Adrenal gland (tissue), 9 donors: ENCODE measurements at regions not wholly inside any gene's neighbourhood (a gene's known extent, or its start where the extent isn't known, plus 50 kb on each side); places are given as distances from the start of the nearest gene placed in this dataset.

Source experiments
- DNase-seq, 7 donors: peaks; one replicate each; pipeline ENCODE4 v3.0.0-alpha.2; 2019 to 2020
- H3K27ac ChIP-seq, 5 donors: fragments of 200-600 bp; sonication (generic) in 4 of 5; 1 replicate in 3 of 5; 2 replicates in 2 of 5; pipeline versions ENCODE4 v1.5.1 to v1.8.0; 2016 to 2020; ENCODE audit warnings: mild to moderate bottlenecking in 1 of 5
- H3K27me3 ChIP-seq: fragments of 200-600 bp; 2 replicates; pipeline ENCODE4 v1.8.0; 2021
- H3K36me3 ChIP-seq, 2 donors: fragments of 200-600 bp; replicated peaks in 1 of 2; 1 replicate in 1 of 2; 2 replicates in 1 of 2; pipeline versions ENCODE4 v1.5.1 to v1.8.0; 2018 to 2022
- H3K4me1 ChIP-seq, 2 donors: fragments of 200-600 bp; replicated peaks in 1 of 2; 1 replicate in 1 of 2; 2 replicates in 1 of 2; pipeline versions ENCODE4 v1.5.1 to v1.8.0; 2018 to 2021
- H3K4me3 ChIP-seq, 4 donors: fragments of 200-600 bp; sonication (generic) in 3 of 4; one replicate each; pipeline ENCODE4 v1.5.1; 2016 to 2018
- H3K9me3 ChIP-seq, 3 donors: fragments of 200-600 bp; sonication (generic) in 1 of 3; replicated peaks in 1 of 3; 1 replicate in 2 of 3; 2 replicates in 1 of 3; pipeline versions ENCODE4 v1.5.1 to v1.8.0; 2016 to 2021
- CTCF ChIP-seq, 6 experiments: fragments of 450-650 bp in 4 of 6; fragments of 200-600 bp in 2 of 6; sonication (generic) in 1 of 6; IDR thresholded peaks; 1 replicate in 5 of 6; 2 replicates in 1 of 6; pipeline versions ENCODE4 v1.5.1 to v1.8.0; 2016 to 2021; ENCODE audit warnings: antibody characterized with exemption in 6 of 6, mild to moderate bottlenecking in 2 of 6, moderate library complexity in 1 of 6
- POLR2A ChIP-seq, 2 donors: fragments of 450-650 bp; IDR thresholded peaks; one replicate each; pipeline ENCODE4 v1.6.1; 2017; ENCODE audit warnings: antibody characterized with exemption in 2 of 2, mild to moderate bottlenecking in 2 of 2, moderate library complexity in 1 of 2
- WGBS, 4 donors: extraction: QIAGEN DNeasy Blood & Tissue Kit in 2 of 4; methylation state at CpG; one replicate each; pipeline versions ENCODE4 v1.1.5 to v1.1.7; 2013 to 2017; 5-methylcytosine and 5-hydroxymethylcytosine counted together
- intact Hi-C, 2 donors: fragments of 100-400 bp; cut with DNase I; formaldehyde crosslinking; loops; one replicate each; pipeline versions ENCODE4 v1.14.1 to v1.15.0; 2022 to 2023
- donor health status: healthy with polysubstance abuse.
- donor health status: Bipolar disorder and iron deficiency.
- donor health status: DM: yes; HTN: yes; CAD: no.
- donor health status: DM: no; HTN: no; CAD: no.
- donor health status: DM: no; HTN: no; CAD: no.

DNA sequence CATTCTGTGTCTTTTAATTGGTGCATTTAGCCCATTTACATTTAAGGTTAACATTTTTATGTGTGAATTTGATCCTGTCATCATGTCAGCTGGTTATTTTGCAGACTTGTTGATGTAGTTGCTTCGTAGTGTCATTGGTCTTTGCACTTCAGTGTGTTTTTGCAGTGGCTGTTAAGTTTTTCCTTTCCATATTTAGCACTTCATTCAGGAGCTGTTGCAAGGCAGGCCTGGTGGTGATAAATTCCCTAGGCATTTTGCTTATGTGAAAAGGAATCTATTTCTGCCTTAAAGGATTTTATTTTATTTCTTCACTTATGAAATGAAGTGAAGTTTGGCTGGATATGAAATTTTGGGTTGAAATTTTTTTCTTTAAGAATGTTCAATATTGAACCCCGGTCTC lies 70.2 kb upstream of the CD96 start:
- Histone ChIP-seq H3K36me3 (no peaks in the 10 kb centered on the region), H3K27ac (no peak overlapping the region), H3K4me3 (no peak overlapping the region), H3K4me1 (no peaks in the 10 kb centered on the region), H3K9me3 (no peaks in the 10 kb centered on the region), H3K27me3 (no peaks in the 10 kb centered on the region)
- no peak for DNase-seq
- intact Hi-C loops = no loop called here
- TF ChIP-seq POLR2A (IDR thresholded peaks at IDR 0.05) (no peak), CTCF (IDR thresholded peaks at IDR 0.05) (no peak)
- 69 to 83% (median 83%) methylated on average over 2 of the region's 2 CpGs for WGBS, 4 donors

DNA sequence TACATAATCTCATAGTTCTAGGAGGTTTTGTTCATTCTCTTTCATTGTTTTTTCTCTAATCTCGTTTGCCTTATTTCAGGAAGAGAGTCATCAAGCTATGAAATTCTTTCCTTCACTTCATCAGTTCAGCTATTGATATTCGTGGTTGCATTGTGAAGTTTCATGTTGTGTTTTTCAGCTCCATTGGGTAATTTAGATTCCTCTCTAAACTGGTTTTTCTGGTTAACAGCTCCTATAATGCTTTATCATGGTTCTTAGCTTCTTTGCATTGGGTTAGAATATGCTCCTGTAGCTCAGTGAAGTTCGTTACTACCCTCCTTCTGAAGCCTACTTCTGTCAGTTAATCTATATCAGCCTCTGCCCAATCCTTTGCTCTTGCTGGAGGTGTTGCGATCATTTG lies 69.4 kb upstream of the CD96 start:
- no peak for TF ChIP-seq CTCF (IDR thresholded peaks at IDR 0.05)
- no peak for TF ChIP-seq POLR2A (IDR thresholded peaks at IDR 0.05)
- no peaks in the 10 kb centered on the region for H3K9me3 ChIP-seq
- intact Hi-C loops = no loop called here
- H3K27ac ChIP-seq = no peak overlapping the region
- H3K4me1 ChIP-seq = no peaks in the 10 kb centered on the region
- DNase-seq = no peak
- WGBS, 4 donors = 61 to 71% (median 67%) methylated on average over 4 of the region's 4 CpGs
- no peak overlapping the region for H3K4me3 ChIP-seq
- no peaks in the 10 kb centered on the region for H3K27me3 ChIP-seq
- H3K36me3 ChIP-seq = no peaks in the 10 kb centered on the region

- WGBS, 4 donors = 29 to 57% (median 45%) methylated on average over 1 to 2 of the region's 2 CpGs
- no peak overlapping the region for H3K27ac ChIP-seq
- H3K36me3 ChIP-seq = no peaks in the 10 kb centered on the region
- no peak for DNase-seq
- no peak overlapping the region for H3K4me3 ChIP-seq
- no peaks in the 10 kb centered on the region for H3K9me3 ChIP-seq
- no peaks in the 10 kb centered on the region for H3K4me1 ChIP-seq
- intact Hi-C loops = no loop called here
- H3K27me3 ChIP-seq = no peaks in the 10 kb centered on the region
- TF ChIP-seq POLR2A (IDR thresholded peaks at IDR 0.05) (no peak), CTCF (IDR thresholded peaks at IDR 0.05) (no peak)
These were observed 68.4 kb upstream of the CD96 start for GRCh38 chr3:111473550-111473949.

DNA sequence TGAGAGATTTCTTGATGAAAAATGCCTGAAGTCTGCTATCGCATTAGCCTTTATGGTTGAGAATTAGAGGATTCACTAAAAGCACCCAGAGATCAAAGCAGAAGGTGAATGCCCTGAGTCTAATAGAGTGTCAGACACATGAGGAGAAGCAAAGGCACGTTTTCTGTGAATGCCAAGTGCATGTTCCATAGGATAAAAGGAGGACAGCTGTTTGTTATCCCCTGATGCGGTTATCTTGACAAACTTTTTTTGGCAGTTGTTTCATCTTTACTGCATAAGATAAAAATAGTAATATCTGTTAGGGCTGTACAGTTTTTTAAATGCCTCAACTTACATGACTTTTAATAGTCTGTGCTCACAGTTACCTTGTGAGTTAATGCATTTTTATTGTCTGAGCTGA lies 65.3 kb upstream of the CD96 start:
- Histone ChIP-seq H3K9me3 (no peaks in the 10 kb centered on the region), H3K27ac (no peak overlapping the region), H3K4me3 (no peak overlapping the region), H3K4me1 (no peaks in the 10 kb centered on the region), H3K27me3 (no peaks in the 10 kb centered on the region), H3K36me3 (no peaks in the 10 kb centered on the region)
- DNase-seq = no peak
- 51 to 57% (median 52%) methylated on average over 3 of the region's 3 CpGs for WGBS, 4 donors
- intact Hi-C loops = no loop called here
- TF ChIP-seq POLR2A (IDR thresholded peaks at IDR 0.05) (no peak), CTCF (IDR thresholded peaks at IDR 0.05) (no peak)
